T-helper 2 cell treated with Interferon-gamma antibody and Interleukin-4, amounts not matched to agents 100 ng/mL and 5 ng/mL, for 36 hours (primary cell): ENCODE measurements at regions not wholly inside any gene's neighbourhood (a gene's known extent, or its start where the extent isn't known, plus 50 kb on each side); places are given as distances from the start of the nearest gene placed in this dataset.

Experiments used
- intact Hi-C: fragments of 100-400 bp; cut with micrococcal nuclease; formaldehyde crosslinking; loops from one replicate; pipeline ENCODE4 v1.15.1; 2023

DNA sequence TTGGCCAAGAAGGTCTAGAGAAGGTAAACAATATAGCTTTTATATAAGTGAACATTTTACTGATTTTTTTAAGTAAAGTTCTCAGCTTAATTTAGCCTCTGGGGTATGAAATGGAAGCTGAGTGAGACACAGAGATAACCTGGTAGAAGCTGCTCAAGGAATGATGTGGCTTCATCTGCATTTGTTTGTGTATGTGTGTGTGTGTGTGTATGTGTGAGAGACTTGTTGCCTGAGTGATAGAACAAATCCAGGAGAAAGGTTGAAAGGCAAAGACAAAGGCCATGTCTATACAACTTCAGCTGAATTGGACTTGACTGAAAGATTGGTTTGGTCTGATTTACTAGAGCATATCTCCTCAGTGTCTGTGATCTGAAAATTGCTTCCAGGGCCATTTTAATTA, 63.6 kb downstream of the PCDH7 start:
- intact Hi-C loops: no loop called here

- intact Hi-C loops: no loop called here
Measured at GRCh38 chr4:30789219-30789671, 69.1 kb downstream of the PCDH7 start.

DNA sequence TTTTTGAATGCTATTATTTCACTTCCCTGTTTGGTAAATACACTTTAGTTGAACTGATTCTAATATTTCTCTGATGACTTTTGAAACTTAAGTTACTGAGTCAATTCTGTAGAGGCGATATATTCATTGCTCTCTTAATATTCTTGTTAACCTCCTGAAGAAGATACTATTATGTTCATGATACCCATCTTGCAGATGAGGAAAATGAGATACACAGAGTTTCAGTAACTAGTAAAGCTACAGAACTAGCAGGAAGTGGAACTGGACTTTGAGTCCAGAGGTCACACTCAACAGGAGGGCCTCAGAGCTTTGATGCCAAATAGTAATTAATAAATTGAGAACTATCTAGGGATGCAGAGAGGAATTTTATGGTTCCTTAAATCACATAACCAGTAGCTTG, 70.0 kb downstream of the PCDH7 start:
- intact Hi-C loops: no loop called here

GRCh38 chr4:30790998-30791397, 70.8 kb downstream of the PCDH7 start:
- intact Hi-C loops: no loop called here

DNA sequence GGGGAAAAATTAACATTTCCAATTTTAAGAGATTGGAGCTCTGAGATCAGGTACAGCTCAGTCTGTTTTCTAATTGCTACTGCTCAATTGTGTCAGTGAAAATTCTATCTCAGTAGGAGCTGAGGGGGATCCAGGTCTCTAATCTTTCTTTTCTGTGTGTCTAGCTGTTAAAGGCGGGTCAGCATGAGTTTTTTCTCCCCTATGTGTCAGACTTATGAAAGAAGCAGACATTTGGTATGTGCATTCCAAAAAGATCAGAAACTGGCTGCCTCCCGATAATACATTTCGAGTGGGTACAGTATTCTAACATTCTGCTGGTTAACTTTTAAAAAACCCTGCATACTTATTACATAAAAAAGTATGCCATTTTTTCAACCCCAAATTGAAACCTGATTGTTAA, 72.4 kb downstream of the PCDH7 start:
- intact Hi-C loops: no loop called here

GRCh38 chr4:30801876-30802275, 81.7 kb downstream of the PCDH7 start:
- intact Hi-C loops: no loop called here

DNA sequence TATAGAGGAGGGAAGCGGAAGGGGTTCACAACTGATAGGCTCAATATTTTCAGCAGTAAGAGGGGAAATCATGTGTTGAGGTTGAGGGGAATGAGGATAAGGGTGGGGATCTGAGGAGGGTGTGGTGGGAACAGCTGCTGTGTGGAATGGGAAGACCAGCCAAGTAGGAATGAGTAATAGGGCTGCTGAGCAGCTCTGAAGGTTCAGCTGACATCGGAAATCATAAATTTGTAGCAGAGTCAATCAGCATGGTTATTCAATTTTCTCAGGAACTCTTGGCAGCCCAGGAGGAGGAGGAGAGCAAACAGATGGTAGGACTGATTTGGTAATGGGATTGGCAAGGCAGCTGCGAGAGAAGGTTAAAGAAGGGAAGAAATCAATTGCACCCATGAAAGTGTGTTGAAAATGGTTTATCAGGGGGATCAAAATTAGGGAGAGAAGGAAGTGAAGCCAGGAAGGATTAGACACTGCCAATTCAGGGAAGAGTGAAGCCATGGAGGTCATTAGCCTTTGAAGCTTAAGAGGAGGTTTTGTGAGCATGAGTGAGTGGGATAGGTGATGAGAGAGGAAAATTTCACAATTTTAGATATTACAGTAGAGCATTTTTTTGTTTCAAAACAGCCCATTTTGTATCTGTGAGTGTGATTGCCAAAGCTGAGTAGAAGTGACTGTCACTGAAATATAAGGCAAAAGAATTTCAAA, 82.6 kb downstream of the PCDH7 start:
- intact Hi-C loops: no loop called here

- intact Hi-C loops: no loop called here
Measured at GRCh38 chr4:30808276-30808675, 88.1 kb downstream of the PCDH7 start.

DNA sequence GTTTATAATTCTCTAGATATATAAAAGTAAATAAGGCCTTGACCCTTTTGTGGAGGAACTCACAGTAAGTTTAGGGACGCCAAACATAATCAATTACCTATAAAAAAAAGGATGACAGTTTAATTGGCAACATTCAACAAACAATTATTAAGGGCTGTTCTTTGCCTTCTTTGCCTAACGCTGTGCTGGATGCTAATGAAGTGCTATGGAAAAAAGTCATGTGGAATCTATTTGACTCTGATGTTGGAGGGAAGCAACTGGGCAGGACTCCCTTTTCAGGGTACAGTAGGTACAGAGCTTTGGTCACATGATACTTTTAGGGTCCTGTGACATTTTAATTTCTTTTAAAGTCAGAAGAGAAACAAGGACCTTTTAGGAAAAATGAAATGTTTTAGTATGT, 91.1 kb downstream of the PCDH7 start:
- intact Hi-C loops: no loop called here

DNA sequence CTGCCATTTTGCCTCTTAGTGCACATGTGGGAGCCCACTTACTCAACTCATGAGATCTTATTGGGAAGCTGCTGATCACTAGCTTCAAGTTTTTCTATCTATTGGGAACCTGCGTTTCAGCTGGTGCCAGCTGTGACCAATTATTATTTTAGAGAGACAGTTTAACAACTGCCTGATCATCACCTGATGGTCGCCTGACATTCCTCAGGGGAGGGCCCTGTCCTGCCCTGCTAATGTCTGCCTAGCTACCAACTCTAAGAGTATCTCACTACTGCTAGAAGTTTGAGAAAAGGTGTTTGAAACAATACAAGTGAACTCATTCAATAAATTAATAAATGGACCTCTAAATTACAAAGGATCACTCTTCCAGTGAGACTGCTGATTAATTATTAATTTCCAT, 95.5 kb downstream of the PCDH7 start:
- intact Hi-C loops: no loop called here

GRCh38 chr4:30817447-30817846, 97.3 kb downstream of the PCDH7 start:
- intact Hi-C loops: no loop called here

DNA sequence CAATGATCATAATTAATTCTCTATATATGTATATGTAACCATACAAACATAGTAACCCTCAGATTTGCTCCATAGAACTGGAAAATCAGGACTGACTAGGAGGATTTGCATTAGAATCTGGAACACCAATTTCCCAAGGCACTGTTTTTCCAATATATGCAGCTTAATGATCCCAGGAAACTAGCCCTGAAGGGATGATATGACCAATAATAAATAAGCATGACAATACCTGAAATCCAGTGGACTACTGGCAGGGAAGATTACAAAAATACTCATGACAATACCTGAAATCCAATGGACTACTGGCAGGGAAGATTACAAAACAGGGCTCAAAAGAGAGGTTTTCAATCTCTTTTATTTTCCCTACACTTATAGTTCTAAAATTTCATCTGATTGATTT, 98.4 kb downstream of the PCDH7 start:
- intact Hi-C loops: no loop called here

DNA sequence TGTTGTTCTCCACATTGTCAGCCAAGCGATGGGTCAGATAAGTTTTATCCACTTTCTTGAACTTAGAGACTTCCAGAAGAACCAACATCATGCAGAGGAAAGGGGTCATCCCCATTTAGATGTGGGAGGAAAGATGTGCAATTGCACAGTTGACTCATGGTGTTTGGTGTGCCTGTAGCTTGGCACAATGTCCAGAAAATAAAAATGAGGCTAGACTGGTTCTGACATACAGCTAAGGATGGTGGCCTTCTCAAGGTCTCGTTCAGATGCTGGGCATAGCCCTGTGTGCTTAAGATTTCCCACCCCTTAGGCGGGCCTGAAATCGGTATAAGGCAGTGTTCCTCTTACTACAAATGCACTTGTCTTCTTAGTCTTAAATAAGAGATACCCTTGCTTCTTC, 101.1 kb downstream of the PCDH7 start:
- intact Hi-C loops: no loop called here

DNA sequence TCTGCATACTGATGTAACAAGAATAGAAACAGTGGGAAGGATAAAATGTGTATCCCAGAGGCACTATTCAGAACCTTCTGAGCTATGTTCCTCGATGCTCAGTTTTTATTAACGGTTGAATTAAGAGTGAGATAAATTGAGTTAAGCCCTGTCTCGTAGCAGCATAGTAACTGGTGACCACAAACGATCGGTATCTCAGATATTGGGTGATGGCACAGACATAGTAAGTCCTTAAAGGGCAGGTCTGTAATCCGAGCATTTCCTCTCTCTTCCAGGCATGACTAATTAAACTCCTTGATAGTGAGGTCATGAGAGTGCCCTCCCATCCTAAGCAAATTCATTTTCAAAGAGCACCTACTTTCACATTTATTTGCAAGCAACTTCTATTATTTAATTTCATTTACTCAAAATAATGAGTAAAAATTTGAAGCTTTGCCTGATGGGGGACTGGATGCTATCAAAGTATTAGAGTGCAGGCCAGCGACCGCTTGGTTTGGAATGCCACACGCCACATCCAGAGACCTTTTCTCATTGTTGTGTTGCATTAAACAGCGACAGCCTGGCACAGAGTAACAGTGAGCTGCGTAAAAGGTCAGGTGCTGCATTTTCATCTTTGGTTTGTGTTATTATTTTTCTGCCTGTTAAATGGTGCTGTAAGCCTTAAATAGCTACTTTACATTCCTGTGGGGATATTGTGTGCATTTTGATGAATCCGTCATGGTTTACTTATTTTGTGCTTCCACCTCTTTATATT, 101.9 kb downstream of the PCDH7 start:
- intact Hi-C loops: no loop called here

- intact Hi-C loops: no loop called here
Measured at GRCh38 chr4:30822911-30823551, 102.9 kb downstream of the PCDH7 start.

GRCh38 chr4:30825008-30825770, 105.0 kb downstream of the PCDH7 start:
- intact Hi-C loops: no loop called here

GRCh38 chr4:30828264-30828926, 108.2 kb downstream of the PCDH7 start:
- intact Hi-C loops: no loop called here

DNA sequence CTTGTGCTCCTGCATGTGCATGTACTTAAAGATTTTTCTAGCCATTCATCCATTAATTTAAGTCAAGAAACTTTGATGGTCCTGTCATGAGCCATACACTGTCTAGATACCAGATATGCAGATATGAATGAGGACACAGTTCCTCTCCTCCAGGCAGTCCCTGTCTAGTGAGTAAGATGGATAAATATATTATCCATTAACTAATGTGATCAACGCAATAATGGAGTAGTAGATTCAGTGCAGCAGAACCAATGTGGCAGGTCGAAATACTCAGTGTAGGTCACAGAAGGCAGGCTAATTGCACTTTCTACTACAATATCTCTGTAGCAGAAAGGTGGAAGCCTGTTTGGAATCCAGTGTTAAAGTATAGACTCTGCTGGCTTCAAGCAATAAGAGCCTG, 112.5 kb downstream of the PCDH7 start:
- intact Hi-C loops: no loop called here

GRCh38 chr4:30833206-30833605, 113.0 kb downstream of the PCDH7 start:
- intact Hi-C loops: no loop called here

DNA sequence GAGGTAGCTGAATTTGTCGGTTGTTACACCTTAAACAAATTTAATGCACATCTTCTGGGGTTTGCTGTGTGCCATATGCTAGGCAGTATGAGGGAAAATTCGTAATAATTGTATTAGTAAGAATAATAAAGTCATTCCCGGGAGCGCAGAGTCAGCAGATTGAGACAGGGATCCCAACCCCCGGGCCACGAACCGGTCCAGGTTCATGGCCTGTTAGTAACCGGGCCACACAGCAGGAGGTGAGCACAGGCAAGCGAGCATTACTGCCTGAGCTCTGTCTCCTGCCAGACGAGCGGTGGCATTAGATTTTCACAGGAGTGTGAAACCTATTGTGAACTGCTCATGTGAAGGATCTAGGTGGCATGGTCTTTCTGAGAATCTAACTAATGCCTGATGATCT, 114.9 kb downstream of the PCDH7 start:
- intact Hi-C loops: no loop called here

GRCh38 chr4:30836231-30836630, 116.1 kb downstream of the PCDH7 start:
- intact Hi-C loops: no loop called here
